ENCODE measurements at regions not wholly inside any gene's neighbourhood (a gene's known extent, or its start where the extent isn't known, plus 50 kb on each side); places are given as distances from the start of the nearest gene placed in this dataset.

GRCh38 chr4:160772668-160773067 lies 1391.1 kb downstream of the FSTL5 start:
- Histone ChIP-seq H3K4me3 (ENCODE audit: control insufficient read depth in 2 of 3, extremely low read depth in 1 of 3, insufficient read depth in 2 of 3, low read depth in 1 of 3, low read length in 3 of 3) (no peak overlapping the region), H2AFZ (ENCODE audit: control insufficient read depth, low read length) (no peak overlapping the region), H3K27me3 (ENCODE audit: control insufficient read depth, extremely low read depth, insufficient read depth, low read length) (no peaks in the 10 kb centered on the region), H3K4me1 (ENCODE audit: control insufficient read depth, extremely low read depth, insufficient read depth, low read length) (no peaks in the 10 kb centered on the region), H3K9me1 (ENCODE audit: control insufficient read depth, extremely low read depth, insufficient read depth, low read length) (no peaks in the 10 kb centered on the region), H3K9me3 (ENCODE audit: control insufficient read depth, low read depth, low read length) (no peaks in the 10 kb centered on the region), H3K79me2 (ENCODE audit: control insufficient read depth, insufficient read depth, low read length) (no peaks in the 10 kb centered on the region), H4K20me1 (ENCODE audit: control insufficient read depth, extremely low read depth, insufficient read depth, low read length) (no peaks in the 10 kb centered on the region), H3K36me3 (ENCODE audit: control insufficient read depth in 2 of 2, extremely low read depth in 1 of 2, insufficient read depth in 2 of 2, low read length in 2 of 2) (no peaks in the 10 kb centered on the region), H3K27ac (ENCODE audit: control insufficient read depth, insufficient read depth, low read length) (no peak overlapping the region), H3K4me2 (ENCODE audit: control insufficient read depth, extremely low read depth, insufficient read depth, low read depth, low read length) (no peak overlapping the region), H3K9ac (ENCODE audit: control insufficient read depth, extremely low read depth, insufficient read depth, low read length) (no peak overlapping the region)
- dilution Hi-C loops (cut with MboI; ENCODE audit: extremely low pct_ligation_motif_present, low sequenced_read_pairs) = no loop called here
- FAIRE-seq (no peak), DNase-seq (ENCODE audit: low read depth, low spot score) (no peak)
- TF ChIP-seq CTCF (optimal IDR thresholded peaks at IDR 0.05 in 1 of 3, IDR thresholded peaks at IDR 0.05 in 1 of 3, conservative IDR thresholded peaks at IDR 0.05 in 1 of 3; ENCODE audit: extremely low read depth in 1 of 3, insufficient read depth in 2 of 3, low read length in 3 of 3) (no peak), EZH2 (IDR thresholded peaks at IDR 0.05; ENCODE audit: low read length) (no peak)

GRCh38 chr4:160795216-160795615 lies 1368.6 kb downstream of the FSTL5 start:
- H4K20me1 ChIP-seq (ENCODE audit: control insufficient read depth, extremely low read depth, insufficient read depth, low read length) = no peaks in the 10 kb centered on the region
- no peaks in the 10 kb centered on the region for H3K27me3 ChIP-seq (ENCODE audit: control insufficient read depth, extremely low read depth, insufficient read depth, low read length)
- no peak overlapping the region for H3K4me2 ChIP-seq (ENCODE audit: control insufficient read depth, extremely low read depth, insufficient read depth, low read depth, low read length)
- H3K9ac ChIP-seq (ENCODE audit: control insufficient read depth, extremely low read depth, insufficient read depth, low read length) = no peak overlapping the region
- no peaks in the 10 kb centered on the region for H3K9me3 ChIP-seq (ENCODE audit: control insufficient read depth, low read depth, low read length)
- no peak overlapping the region for H2AFZ ChIP-seq (ENCODE audit: control insufficient read depth, low read length)
- TF ChIP-seq EZH2 (IDR thresholded peaks at IDR 0.05; ENCODE audit: low read length) (no peak), CTCF (optimal IDR thresholded peaks at IDR 0.05 in 1 of 3, IDR thresholded peaks at IDR 0.05 in 1 of 3, conservative IDR thresholded peaks at IDR 0.05 in 1 of 3; ENCODE audit: extremely low read depth in 1 of 3, insufficient read depth in 2 of 3, low read length in 3 of 3) (no peak)
- DNase-seq (ENCODE audit: low read depth, low spot score) = no peak
- H3K4me3 ChIP-seq (ENCODE audit: control insufficient read depth in 2 of 3, extremely low read depth in 1 of 3, insufficient read depth in 2 of 3, low read depth in 1 of 3, low read length in 3 of 3) = no peak overlapping the region
- no peaks in the 10 kb centered on the region for H3K36me3 ChIP-seq (ENCODE audit: control insufficient read depth in 2 of 2, extremely low read depth in 1 of 2, insufficient read depth in 2 of 2, low read length in 2 of 2)
- no peaks in the 10 kb centered on the region for H3K9me1 ChIP-seq (ENCODE audit: control insufficient read depth, extremely low read depth, insufficient read depth, low read length)
- no peaks in the 10 kb centered on the region for H3K79me2 ChIP-seq (ENCODE audit: control insufficient read depth, insufficient read depth, low read length)
- no peaks in the 10 kb centered on the region for H3K4me1 ChIP-seq (ENCODE audit: control insufficient read depth, extremely low read depth, insufficient read depth, low read length)
- no peak overlapping the region for H3K27ac ChIP-seq (ENCODE audit: control insufficient read depth, insufficient read depth, low read length)
- dilution Hi-C loops (cut with MboI; ENCODE audit: extremely low pct_ligation_motif_present, low sequenced_read_pairs) = no loop called here
- FAIRE-seq = no peak

Data from keratinocyte (primary cell).